ENCODE measurements at regions not wholly inside any gene's neighbourhood (a gene's known extent, or its start where the extent isn't known, plus 50 kb on each side); places are given as distances from the start of the nearest gene placed in this dataset.

GRCh38 chr15:46709460-46710083 is 1007.7 kb upstream of the SEMA6D start:
- no peak for DNase-seq (ENCODE audit: low spot score)

GRCh38 chr15:46710401-46710960 is 1006.8 kb upstream of the SEMA6D start:
- no peak for DNase-seq (ENCODE audit: low spot score)

- DNase-seq (ENCODE audit: low spot score): no peak
Measured at GRCh38 chr15:46713045-46713444, 1004.3 kb upstream of the SEMA6D start.

GRCh38 chr15:46714950-46715349 is 1002.4 kb upstream of the SEMA6D start:
- DNase-seq (ENCODE audit: low spot score): no peak

- DNase-seq (ENCODE audit: low spot score): no peak
Measured at GRCh38 chr15:46723308-46723707, 994.0 kb upstream of the SEMA6D start.

- DNase-seq (ENCODE audit: low spot score): no peak
Measured at GRCh38 chr15:46732060-46732459, 985.2 kb upstream of the SEMA6D start.

- no peak for DNase-seq (ENCODE audit: low spot score)
Measured at GRCh38 chr15:46735115-46735514, 982.2 kb upstream of the SEMA6D start.

- no peak for DNase-seq (ENCODE audit: low spot score)
Measured at GRCh38 chr15:46751303-46751702, 966.0 kb upstream of the SEMA6D start.

- DNase-seq (ENCODE audit: low spot score): no peak
Measured at GRCh38 chr15:46753946-46754345, 963.4 kb upstream of the SEMA6D start.

- DNase-seq (ENCODE audit: low spot score): no peak
Measured at GRCh38 chr15:46763091-46763490, 954.2 kb upstream of the SEMA6D start.

GRCh38 chr15:46764851-46765250 is 952.5 kb upstream of the SEMA6D start:
- DNase-seq (ENCODE audit: low spot score): no peak

- DNase-seq (ENCODE audit: low spot score): no peak
Measured at GRCh38 chr15:46766021-46766420, 951.3 kb upstream of the SEMA6D start.

GRCh38 chr15:46768287-46768686 is 949.0 kb upstream of the SEMA6D start:
- DNase-seq (ENCODE audit: low spot score): no peak

GRCh38 chr15:46773016-46773415 is 944.3 kb upstream of the SEMA6D start:
- DNase-seq (ENCODE audit: low spot score): no peak

GRCh38 chr15:46778876-46779275 is 938.4 kb upstream of the SEMA6D start:
- DNase-seq (ENCODE audit: low spot score): no peak

GRCh38 chr15:46786590-46787285 is 930.6 kb upstream of the SEMA6D start:
- no peak for DNase-seq (ENCODE audit: low spot score)

- DNase-seq (ENCODE audit: low spot score): no peak
Measured at GRCh38 chr15:46795685-46796084, 921.6 kb upstream of the SEMA6D start.

GRCh38 chr15:46808834-46809233 is 908.5 kb upstream of the SEMA6D start:
- no peak for DNase-seq (ENCODE audit: low spot score)

GRCh38 chr15:46815240-46815639 is 902.1 kb upstream of the SEMA6D start:
- DNase-seq (ENCODE audit: low spot score): no peak

GRCh38 chr15:46815765-46816164 is 901.5 kb upstream of the SEMA6D start:
- DNase-seq (ENCODE audit: low spot score): no peak

GRCh38 chr15:46848704-46849103 is 868.6 kb upstream of the SEMA6D start:
- peak; percentile 0 for DNase-seq (ENCODE audit: low spot score)

GRCh38 chr15:46853600-46853999 is 863.7 kb upstream of the SEMA6D start:
- no peak for DNase-seq (ENCODE audit: low spot score)

- DNase-seq (ENCODE audit: low spot score): no peak
Measured at GRCh38 chr15:46854564-46854963, 862.7 kb upstream of the SEMA6D start.

GRCh38 chr15:46855388-46855787 is 861.9 kb upstream of the SEMA6D start:
- DNase-seq (ENCODE audit: low spot score): no peak
